Esophagus muscularis mucosa (tissue), 4 donors: ENCODE measurements at regions not wholly inside any gene's neighbourhood (a gene's known extent, or its start where the extent isn't known, plus 50 kb on each side); places are given as distances from the start of the nearest gene placed in this dataset.

ENCODE experiments used
- DNase-seq: peaks from one replicate; pipeline ENCODE4 v3.0.0-alpha.2; 2017; ENCODE audit errors: extremely low spot score
- H3K27ac ChIP-seq, 4 donors: fragments of 200-600 bp; sonication (generic); replicated peaks in 1 of 4; 1 replicate in 3 of 4; 2 replicates in 1 of 4; pipeline ENCODE4 v1.5.1; 2016 to 2019; ENCODE audit warnings: mild to moderate bottlenecking in 1 of 4
- H3K27me3 ChIP-seq, 4 donors: fragments of 200-600 bp; sonication (generic); one replicate each; pipeline versions ENCODE4 v1.5.1 to v1.6.0; 2016 to 2019
- H3K36me3 ChIP-seq, 4 donors: fragments of 200-600 bp; sonication (generic); one replicate each; pipeline ENCODE4 v1.5.1; 2016 to 2019
- H3K4me1 ChIP-seq, 4 donors: fragments of 200-600 bp; sonication (generic); one replicate each; pipeline ENCODE4 v1.5.1; 2016 to 2019
- H3K4me3 ChIP-seq, 4 donors: fragments of 200-600 bp; sonication (generic); 1 replicate in 2 of 4; 2 replicates in 2 of 4; pipeline ENCODE4 v1.5.1; 2016 to 2019; ENCODE audit warnings: mild to moderate bottlenecking in 4 of 4, moderate library complexity in 1 of 4
- H3K9me3 ChIP-seq, 4 donors: fragments of 200-600 bp; sonication (generic); 1 replicate in 3 of 4; 2 replicates in 1 of 4; pipeline ENCODE4 v1.5.1; 2016 to 2019
- CTCF ChIP-seq, 3 experiments: fragments of 200-600 bp in 2 of 3; fragments of 450-650 bp in 1 of 3; sonication (generic) in 2 of 3; IDR thresholded peaks; one replicate each; pipeline ENCODE4 v1.5.1; 2017 to 2019; ENCODE audit warnings: antibody characterized with exemption in 3 of 3, mild to moderate bottlenecking in 2 of 3, moderate library complexity in 1 of 3
- EP300 ChIP-seq: sonication (generic); formaldehyde crosslinking; IDR thresholded peaks from one replicate; pipeline ENCODE4 v1.6.1; 2017; ENCODE audit warnings: antibody characterized with exemption
- POLR2A ChIP-seq: fragments of 450-650 bp; IDR thresholded peaks from one replicate; pipeline ENCODE4 v1.6.1; 2017; ENCODE audit warnings: antibody characterized with exemption, moderate library complexity, mild to moderate bottlenecking, low read depth
- POLR2AphosphoS5 ChIP-seq, 2 donors: sonication (generic); formaldehyde crosslinking; IDR thresholded peaks; one replicate each; pipeline ENCODE4 v1.6.1; 2017; ENCODE audit warnings: antibody characterized with exemption in 2 of 2
- WGBS: methylation state at CpG from one replicate; pipeline ENCODE4 v1.1.5; 2018; 5-methylcytosine and 5-hydroxymethylcytosine counted together
- intact Hi-C: fragments of 100-400 bp; cut with DNase I; formaldehyde crosslinking; loops from one replicate; pipeline ENCODE4 v1.15.1; 2023

GRCh38 chr10:37476285-37476684 lies 350.9 kb downstream of the ANKRD30A start:
- no peak for TF ChIP-seq POLR2AphosphoS5 (IDR thresholded peaks at IDR 0.05)
- TF ChIP-seq POLR2A: no peak
- no peak for TF ChIP-seq CTCF (IDR thresholded peaks at IDR 0.05)
- TF ChIP-seq EP300: no peak
- 57% methylated on average over 1 of the region's 1 CpG for WGBS
- H3K27me3 ChIP-seq: no peaks in the 10 kb centered on the region

GRCh38 chr10:37474645-37475044 lies 349.2 kb downstream of the ANKRD30A start:
- Histone ChIP-seq H3K4me1 (no peaks in the 10 kb centered on the region), H3K9me3 (no peaks in the 10 kb centered on the region), H3K27ac (no peak overlapping the region), H3K36me3 (no peaks in the 10 kb centered on the region), H3K27me3 (no peaks in the 10 kb centered on the region), H3K4me3 (no peak overlapping the region)
- intact Hi-C loops: no loop called here
- no peak for TF ChIP-seq CTCF (IDR thresholded peaks at IDR 0.05)
- TF ChIP-seq POLR2A: no peak
- TF ChIP-seq POLR2AphosphoS5 (IDR thresholded peaks at IDR 0.05): no peak
- TF ChIP-seq EP300: no peak
- WGBS: 94% methylated on average over 9 of the region's 9 CpGs
- no peak for DNase-seq

More at GRCh38 chr10:37476285-37476684, 350.9 kb downstream of the ANKRD30A start:
- Histone ChIP-seq H3K9me3 (no peaks in the 10 kb centered on the region), H3K4me3 (no peak overlapping the region), H3K36me3 (no peaks in the 10 kb centered on the region), H3K27ac (no peak overlapping the region), H3K4me1 (no peaks in the 10 kb centered on the region)
- no peak for DNase-seq
- intact Hi-C loops: no loop called here

- no peak for DNase-seq
- H3K36me3 ChIP-seq: no peaks in the 10 kb centered on the region
- TF ChIP-seq CTCF (IDR thresholded peaks at IDR 0.05) (no peak), EP300 (no peak), POLR2AphosphoS5 (IDR thresholded peaks at IDR 0.05) (no peak), POLR2A (no peak)
- H3K9me3 ChIP-seq: no peaks in the 10 kb centered on the region
- no peak overlapping the region for H3K27ac ChIP-seq
- H3K27me3 ChIP-seq: no peaks in the 10 kb centered on the region
- WGBS: 92% methylated on average over 4 of the region's 4 CpGs
- no peaks in the 10 kb centered on the region for H3K4me1 ChIP-seq
- intact Hi-C loops: no loop called here
- H3K4me3 ChIP-seq: no peak overlapping the region
Observed at GRCh38 chr10:37473906-37474305, 348.5 kb downstream of the ANKRD30A start.

- TF ChIP-seq CTCF (IDR thresholded peaks at IDR 0.05) (no peak), POLR2AphosphoS5 (IDR thresholded peaks at IDR 0.05) (no peak), EP300 (no peak)
- Histone ChIP-seq H3K9me3 (no peaks in the 10 kb centered on the region), H3K27me3 (no peaks in the 10 kb centered on the region), H3K36me3 (no peaks in the 10 kb centered on the region), H3K27ac (no peak overlapping the region), H3K4me1 (no peaks in the 10 kb centered on the region), H3K4me3 (no peak overlapping the region)
- WGBS: 74% methylated on average over 5 of the region's 5 CpGs
- DNase-seq: no peak
- intact Hi-C loops: no loop called here
Observed at GRCh38 chr10:37467246-37467645, 341.8 kb downstream of the ANKRD30A start.

GRCh38 chr10:37456456-37456855 lies 331.1 kb downstream of the ANKRD30A start:
- peaks cover 0 to 3% (median 0%) of the 10 kb centered on the region in 4 donors for H3K9me3 ChIP-seq
- 95% methylated on average over 1 of the region's 1 CpG for WGBS
- H3K27ac ChIP-seq: no peak overlapping the region
- intact Hi-C loops: no loop called here
- H3K4me3 ChIP-seq: no peak overlapping the region
- H3K36me3 ChIP-seq: no peaks in the 10 kb centered on the region
- no peak for DNase-seq
- no peaks in the 10 kb centered on the region for H3K4me1 ChIP-seq
- H3K27me3 ChIP-seq: no peaks in the 10 kb centered on the region
- TF ChIP-seq EP300 (no peak), POLR2AphosphoS5 (IDR thresholded peaks at IDR 0.05) (no peak), POLR2A (no peak)
